NT2/D1 (cell line): ENCODE measurements at regions not wholly inside any gene's neighbourhood (a gene's known extent, or its start where the extent isn't known, plus 50 kb on each side); places are given as distances from the start of the nearest gene placed in this dataset.

Source experiments
- DNase-seq: peaks from one replicate; pipeline ENCODE4 v3.0.0-alpha.2; 2011; ENCODE audit warnings: low read depth, low spot score
- H3K27me3 ChIP-seq: 2 replicates; pipeline ENCODE4 v1.6.0; 2011; ENCODE audit warnings: mild to moderate bottlenecking; ENCODE audit not compliant: insufficient read length, insufficient read depth
- H3K36me3 ChIP-seq: 2 replicates; pipeline ENCODE4 v1.6.1; 2011; ENCODE audit warnings: mild to moderate bottlenecking, low read length, mixed read lengths; ENCODE audit not compliant: insufficient read depth, insufficient read length
- H3K4me1 ChIP-seq: 2 replicates; pipeline ENCODE4 v1.5.1; 2011; ENCODE audit not compliant: insufficient read depth, insufficient read length
- H3K4me3 ChIP-seq: 2 replicates; pipeline ENCODE4 v1.5.1; 2011; ENCODE audit warnings: low read depth; ENCODE audit not compliant: insufficient read length
- H3K9ac ChIP-seq: 2 replicates; pipeline ENCODE4 v1.6.0; 2011; ENCODE audit warnings: low read depth; ENCODE audit not compliant: insufficient read length
- H3K9me3 ChIP-seq: 2 replicates; pipeline ENCODE4 v1.5.1; 2011; ENCODE audit warnings: mild to moderate bottlenecking, low read length; ENCODE audit not compliant: insufficient read depth
- SUZ12 ChIP-seq: IDR thresholded peaks from 2 replicates; pipeline ENCODE4 v1.6.1; 2011; ENCODE audit not compliant: insufficient read length, insufficient read depth; ENCODE audit errors: extremely low read depth
- YY1 ChIP-seq: IDR thresholded peaks from 2 replicates; pipeline ENCODE4 v1.6.1; 2011; ENCODE audit not compliant: insufficient read length, insufficient read depth
- ZNF274 ChIP-seq: IDR thresholded peaks from 2 replicates; pipeline ENCODE4 v1.6.1; 2011; ENCODE audit warnings: mild to moderate bottlenecking, low read depth, low read length

- Histone ChIP-seq H3K27me3 (peaks cover 98% of the 10 kb centered on the region), H3K9ac (no peak overlapping the region), H3K4me3 (no peak overlapping the region), H3K4me1 (no peaks in the 10 kb centered on the region), H3K9me3 (peaks cover 22% of the 10 kb centered on the region), H3K36me3 (no peaks in the 10 kb centered on the region)
- no peak for TF ChIP-seq SUZ12
- TF ChIP-seq YY1, result no peak
- TF ChIP-seq ZNF274, result no peak
- DNase-seq, result no peak
Measured at GRCh38 chr20:61031101-61031830, 220.8 kb upstream of the CDH4 start.

GRCh38 chr20:61037498-61037897 lies 214.6 kb upstream of the CDH4 start:
- H3K4me1 ChIP-seq, result no peaks in the 10 kb centered on the region
- H3K36me3 ChIP-seq, result no peaks in the 10 kb centered on the region
- DNase-seq, result no peak
- no peaks in the 10 kb centered on the region for H3K9me3 ChIP-seq
- H3K4me3 ChIP-seq, result no peak overlapping the region
- H3K9ac ChIP-seq, result no peak overlapping the region
- H3K27me3 ChIP-seq, result peaks cover 98% of the 10 kb centered on the region
- TF ChIP-seq ZNF274, result no peak
- no peak for TF ChIP-seq SUZ12
- no peak for TF ChIP-seq YY1

- TF ChIP-seq YY1, result no peak
- TF ChIP-seq SUZ12, result no peak
- TF ChIP-seq ZNF274, result no peak
- H3K27me3 ChIP-seq, result peaks cover 99% of the 10 kb centered on the region
- H3K4me1 ChIP-seq, result no peaks in the 10 kb centered on the region
- H3K9ac ChIP-seq, result no peak overlapping the region
- no peak overlapping the region for H3K4me3 ChIP-seq
- no peaks in the 10 kb centered on the region for H3K36me3 ChIP-seq
- no peaks in the 10 kb centered on the region for H3K9me3 ChIP-seq
- DNase-seq, result no peak
Measured at GRCh38 chr20:61041481-61041880, 210.6 kb upstream of the CDH4 start.

GRCh38 chr20:61042506-61043385 lies 209.3 kb upstream of the CDH4 start:
- H3K27me3 ChIP-seq, result peaks cover 99% of the 10 kb centered on the region
- no peaks in the 10 kb centered on the region for H3K36me3 ChIP-seq
- no peaks in the 10 kb centered on the region for H3K4me1 ChIP-seq
- H3K4me3 ChIP-seq, result no peak overlapping the region
- DNase-seq, result no peak
- TF ChIP-seq ZNF274 (no peak), SUZ12 (no peak), YY1 (no peak)
- no peaks in the 10 kb centered on the region for H3K9me3 ChIP-seq
- no peak overlapping the region for H3K9ac ChIP-seq

GRCh38 chr20:61043681-61044080 lies 208.4 kb upstream of the CDH4 start:
- Histone ChIP-seq H3K9ac (no peak overlapping the region), H3K36me3 (no peaks in the 10 kb centered on the region), H3K4me1 (no peaks in the 10 kb centered on the region), H3K9me3 (no peaks in the 10 kb centered on the region), H3K27me3 (peaks cover 99% of the 10 kb centered on the region), H3K4me3 (no peak overlapping the region)
- no peak for DNase-seq
- TF ChIP-seq ZNF274, result no peak
- TF ChIP-seq YY1, result no peak
- no peak for TF ChIP-seq SUZ12

GRCh38 chr20:61044499-61044898 lies 207.6 kb upstream of the CDH4 start:
- peaks cover 99% of the 10 kb centered on the region for H3K27me3 ChIP-seq
- H3K36me3 ChIP-seq, result no peaks in the 10 kb centered on the region
- H3K9me3 ChIP-seq, result no peaks in the 10 kb centered on the region
- peak; percentile 15 for DNase-seq
- no peaks in the 10 kb centered on the region for H3K4me1 ChIP-seq
- no peak for TF ChIP-seq ZNF274
- no peak for TF ChIP-seq SUZ12
- no peak for TF ChIP-seq YY1
- H3K4me3 ChIP-seq, result no peak overlapping the region
- no peak overlapping the region for H3K9ac ChIP-seq

DNA sequence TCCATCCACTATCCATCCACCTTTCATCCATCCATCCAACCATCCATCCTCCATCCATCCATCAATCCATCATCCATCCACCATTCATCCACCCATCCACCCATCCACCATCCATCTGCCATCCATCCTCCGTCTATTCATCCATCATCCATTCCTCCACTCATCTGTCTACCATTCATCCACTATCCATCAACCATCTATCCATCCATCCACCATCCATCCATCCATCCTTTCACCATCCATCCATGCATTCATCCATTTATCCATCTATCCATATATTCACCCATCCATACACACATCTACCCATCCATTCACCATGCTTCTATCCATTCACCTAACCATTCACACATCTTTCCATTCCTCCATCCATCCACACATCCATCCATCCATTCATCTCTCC lies 207.0 kb upstream of the CDH4 start:
- DNase-seq, result no peak
- no peak for TF ChIP-seq ZNF274
- TF ChIP-seq SUZ12, result no peak
- TF ChIP-seq YY1, result no peak
- Histone ChIP-seq H3K9ac (no peak overlapping the region), H3K4me3 (no peak overlapping the region), H3K4me1 (no peaks in the 10 kb centered on the region), H3K36me3 (no peaks in the 10 kb centered on the region), H3K9me3 (no peaks in the 10 kb centered on the region), H3K27me3 (peaks cover 99% of the 10 kb centered on the region)
